Testis (tissue), 2 donors: ENCODE measurements at regions not wholly inside any gene's neighbourhood (a gene's known extent, or its start where the extent isn't known, plus 50 kb on each side); places are given as distances from the start of the nearest gene placed in this dataset.

Experiments
- POLR2A ChIP-seq: fragments of 450-650 bp; IDR thresholded peaks from one replicate; pipeline ENCODE4 v1.6.1; 2017; ENCODE audit warnings: antibody characterized with exemption, mild to moderate bottlenecking, moderate library complexity
- TF ChIP-seq, protein P1 (sequence below), 3 experiments: fragments of 450-650 bp in 2 of 3; fragments of 200-600 bp in 1 of 3; sonication (generic) in 1 of 3; IDR thresholded peaks; one replicate each; pipeline ENCODE4 v1.5.1; 2016 to 2019; ENCODE audit warnings: antibody characterized with exemption in 3 of 3, mild to moderate bottlenecking in 2 of 3, moderate library complexity in 1 of 3

DNA sequence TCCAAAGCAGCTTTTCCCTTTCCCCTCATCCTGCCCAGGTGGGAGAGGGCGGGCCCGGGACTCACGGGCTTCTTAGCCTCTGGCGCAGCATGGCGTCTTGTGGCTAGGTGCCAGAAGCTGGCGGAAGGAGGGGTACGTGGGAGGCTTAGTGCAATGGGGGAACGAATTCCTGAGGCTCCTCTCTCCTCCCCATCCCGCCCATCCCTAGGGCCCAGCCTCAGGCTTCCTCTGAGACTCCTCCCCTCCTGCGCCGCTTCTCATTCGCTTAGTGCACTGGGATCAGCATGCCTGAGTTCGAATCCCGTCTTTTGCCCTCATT, 297.8 kb downstream of the ZNF536 start:
- TF ChIP-seq, protein P1, sequence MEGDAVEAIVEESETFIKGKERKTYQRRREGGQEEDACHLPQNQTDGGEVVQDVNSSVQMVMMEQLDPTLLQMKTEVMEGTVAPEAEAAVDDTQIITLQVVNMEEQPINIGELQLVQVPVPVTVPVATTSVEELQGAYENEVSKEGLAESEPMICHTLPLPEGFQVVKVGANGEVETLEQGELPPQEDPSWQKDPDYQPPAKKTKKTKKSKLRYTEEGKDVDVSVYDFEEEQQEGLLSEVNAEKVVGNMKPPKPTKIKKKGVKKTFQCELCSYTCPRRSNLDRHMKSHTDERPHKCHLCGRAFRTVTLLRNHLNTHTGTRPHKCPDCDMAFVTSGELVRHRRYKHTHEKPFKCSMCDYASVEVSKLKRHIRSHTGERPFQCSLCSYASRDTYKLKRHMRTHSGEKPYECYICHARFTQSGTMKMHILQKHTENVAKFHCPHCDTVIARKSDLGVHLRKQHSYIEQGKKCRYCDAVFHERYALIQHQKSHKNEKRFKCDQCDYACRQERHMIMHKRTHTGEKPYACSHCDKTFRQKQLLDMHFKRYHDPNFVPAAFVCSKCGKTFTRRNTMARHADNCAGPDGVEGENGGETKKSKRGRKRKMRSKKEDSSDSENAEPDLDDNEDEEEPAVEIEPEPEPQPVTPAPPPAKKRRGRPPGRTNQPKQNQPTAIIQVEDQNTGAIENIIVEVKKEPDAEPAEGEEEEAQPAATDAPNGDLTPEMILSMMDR (IDR thresholded peaks at IDR 0.05): no peak
- no peak for TF ChIP-seq POLR2A
